Upper lobe of left lung (tissue), 6 donors: ENCODE measurements at regions not wholly inside any gene's neighbourhood (a gene's known extent, or its start where the extent isn't known, plus 50 kb on each side); places are given as distances from the start of the nearest gene placed in this dataset.

ENCODE experiments used
- ATAC-seq, 2 donors: fragments of 200-7000 bp; cut with Tn5 transposase; one replicate each; pipeline ENCODE4 v1.9.1; 2022; ENCODE audit warnings: mild to moderate bottlenecking in 2 of 2, moderate library complexity in 2 of 2; ENCODE audit not compliant: low FRiP score in 2 of 2
- DNase-seq, 2 donors: peaks; one replicate each; pipeline ENCODE4 v3.0.0-alpha.2; 2019 to 2020
- H3K27ac ChIP-seq, 4 donors: fragments of 200-600 bp; sonication (generic); one replicate each; pipeline ENCODE4 v1.5.1; 2016 to 2019
- H3K27me3 ChIP-seq, 4 donors: fragments of 200-600 bp; sonication (generic); one replicate each; pipeline ENCODE4 v1.5.1; 2017 to 2019
- H3K36me3 ChIP-seq, 4 donors: fragments of 200-600 bp; sonication (generic); one replicate each; pipeline ENCODE4 v1.5.1; 2016 to 2019
- H3K4me1 ChIP-seq, 4 donors: fragments of 200-600 bp; sonication (generic); one replicate each; pipeline ENCODE4 v1.5.1; 2018 to 2019
- H3K4me3 ChIP-seq, 4 donors: fragments of 200-600 bp; sonication (generic); one replicate each; pipeline ENCODE4 v1.5.1; 2017 to 2019; ENCODE audit warnings: mild to moderate bottlenecking in 2 of 4, moderate library complexity in 1 of 4
- H3K9me3 ChIP-seq, 4 donors: fragments of 200-600 bp; sonication (generic); one replicate each; pipeline ENCODE4 v1.5.1; 2018 to 2019
- CTCF ChIP-seq, 6 experiments: fragments of 450-650 bp in 4 of 6; fragments of 200-600 bp in 2 of 6; sonication (generic) in 2 of 6; IDR thresholded peaks; one replicate each; pipeline ENCODE4 v1.5.1; 2016 to 2019; ENCODE audit warnings: antibody characterized with exemption in 6 of 6
- EP300 ChIP-seq, 4 donors: sonication (generic); formaldehyde crosslinking; IDR thresholded peaks; one replicate each; pipeline ENCODE4 v1.5.1; 2017; ENCODE audit warnings: antibody characterized with exemption in 4 of 4, control low read depth in 2 of 4
- POLR2A ChIP-seq, 4 donors: fragments of 450-650 bp; IDR thresholded peaks; one replicate each; pipeline ENCODE4 v1.5.1; 2016 to 2017; ENCODE audit warnings: antibody characterized with exemption in 4 of 4, mild to moderate bottlenecking in 2 of 4
- POLR2AphosphoS5 ChIP-seq, 2 donors: sonication (generic); formaldehyde crosslinking; IDR thresholded peaks; one replicate each; pipeline ENCODE4 v1.5.1; 2017; ENCODE audit warnings: antibody characterized with exemption in 2 of 2
- WGBS, 2 donors: methylation state at CpG; one replicate each; pipeline ENCODE4 v1.1.5; 2017 to 2018; 5-methylcytosine and 5-hydroxymethylcytosine counted together
- donor health status: DM: no; HTN: no; CAD: no; lungs with moderate emphysema.
- donor health status: DM: no; HTN: yes; CAD: no; lungs with severe emphysema.

- Histone ChIP-seq H3K27me3 (no peaks in the 10 kb centered on the region), H3K27ac (no peak overlapping the region), H3K36me3 (no peaks in the 10 kb centered on the region), H3K9me3 (no peaks in the 10 kb centered on the region), H3K4me1 (no peaks in the 10 kb centered on the region), H3K4me3 (no peak overlapping the region)
- 93 to 97% methylated on average over 2 of the region's 2 CpGs for WGBS, 2 donors
- DNase-seq (no peak), ATAC-seq (no peak)
- no peak for TF ChIP-seq CTCF (IDR thresholded peaks at IDR 0.05)
- no peak for TF ChIP-seq EP300 (IDR thresholded peaks at IDR 0.05)
- TF ChIP-seq POLR2A (IDR thresholded peaks at IDR 0.05): no peak
- TF ChIP-seq POLR2AphosphoS5 (IDR thresholded peaks at IDR 0.05): no peak
Observed at GRCh38 chr20:40449144-40449690, 239.8 kb downstream of the MAFB start.

GRCh38 chr20:40446888-40447287 is 242.1 kb downstream of the MAFB start:
- TF ChIP-seq POLR2AphosphoS5 (IDR thresholded peaks at IDR 0.05) (no peak), POLR2A (IDR thresholded peaks at IDR 0.05) (no peak), EP300 (IDR thresholded peaks at IDR 0.05) (no peak), CTCF (IDR thresholded peaks at IDR 0.05) (no peak)
- ATAC-seq (no peak), DNase-seq (no peak)
- WGBS, 2 donors: 81 to 86% methylated on average over 2 of the region's 2 CpGs
- Histone ChIP-seq H3K27me3 (no peaks in the 10 kb centered on the region), H3K4me3 (no peak overlapping the region), H3K36me3 (no peaks in the 10 kb centered on the region), H3K9me3 (no peaks in the 10 kb centered on the region), H3K27ac (no peak overlapping the region), H3K4me1 (peaks cover 0 to 3% (median 0%) of the 10 kb centered on the region in 4 donors)

- no peak overlapping the region for H3K4me3 ChIP-seq
- H3K9me3 ChIP-seq: no peaks in the 10 kb centered on the region
- H3K4me1 ChIP-seq: peaks cover 0 to 3% (median 0%) of the 10 kb centered on the region in 4 donors
- no peak overlapping the region for H3K27ac ChIP-seq
- DNase-seq (no peak), ATAC-seq (no peak)
- H3K27me3 ChIP-seq: no peaks in the 10 kb centered on the region
- no peaks in the 10 kb centered on the region for H3K36me3 ChIP-seq
- TF ChIP-seq POLR2AphosphoS5 (IDR thresholded peaks at IDR 0.05): no peak
- TF ChIP-seq CTCF (IDR thresholded peaks at IDR 0.05): no peak
- TF ChIP-seq POLR2A (IDR thresholded peaks at IDR 0.05): no peak
- TF ChIP-seq EP300 (IDR thresholded peaks at IDR 0.05): no peak
- WGBS, 2 donors: 87 to 90% methylated on average over 8 of the region's 8 CpGs
Observed at GRCh38 chr20:40444516-40444915, 244.5 kb downstream of the MAFB start.

- 68 to 70% methylated on average over 5 of the region's 5 CpGs for WGBS, 2 donors
- DNase-seq (no peak), ATAC-seq (no peak)
- TF ChIP-seq EP300 (IDR thresholded peaks at IDR 0.05) (no peak), POLR2AphosphoS5 (IDR thresholded peaks at IDR 0.05) (no peak), CTCF (IDR thresholded peaks at IDR 0.05) (no peak), POLR2A (IDR thresholded peaks at IDR 0.05) (no peak)
- Histone ChIP-seq H3K27me3 (no peaks in the 10 kb centered on the region), H3K36me3 (no peaks in the 10 kb centered on the region), H3K4me1 (peaks cover 0 to 3% (median 0%) of the 10 kb centered on the region in 4 donors), H3K4me3 (no peak overlapping the region), H3K27ac (no peak overlapping the region), H3K9me3 (no peaks in the 10 kb centered on the region)
Observed at GRCh38 chr20:40443753-40444152, 245.3 kb downstream of the MAFB start.
